Body of pancreas (tissue), 4 donors: ENCODE measurements at regions not wholly inside any gene's neighbourhood (a gene's known extent, or its start where the extent isn't known, plus 50 kb on each side); places are given as distances from the start of the nearest gene placed in this dataset.

Experiments
- CTCF ChIP-seq, 7 experiments: fragments of 450-650 bp in 4 of 7; fragments of 200-600 bp in 3 of 7; sonication (generic) in 3 of 7; IDR thresholded peaks; one replicate each; pipeline ENCODE4 v1.5.1; 2016 to 2019; ENCODE audit warnings: antibody characterized with exemption in 7 of 7
- POLR2A ChIP-seq, 3 donors: fragments of 450-650 bp; IDR thresholded peaks; one replicate each; pipeline ENCODE4 v1.6.1; 2016; ENCODE audit warnings: antibody characterized with exemption in 3 of 3, mild to moderate bottlenecking in 2 of 3

- TF ChIP-seq CTCF (IDR thresholded peaks at IDR 0.05) (no peak), POLR2A (IDR thresholded peaks at IDR 0.05) (no peak)
Measured at GRCh38 chr3:167898091-167898490, 162.6 kb downstream of the SERPINI1 start.
